ENCODE measurements at regions not wholly inside any gene's neighbourhood (a gene's known extent, or its start where the extent isn't known, plus 50 kb on each side); places are given as distances from the start of the nearest gene placed in this dataset.
A peak's percentile ranks its signal among the peaks of the same experiment; 100 is the strongest.

DNA sequence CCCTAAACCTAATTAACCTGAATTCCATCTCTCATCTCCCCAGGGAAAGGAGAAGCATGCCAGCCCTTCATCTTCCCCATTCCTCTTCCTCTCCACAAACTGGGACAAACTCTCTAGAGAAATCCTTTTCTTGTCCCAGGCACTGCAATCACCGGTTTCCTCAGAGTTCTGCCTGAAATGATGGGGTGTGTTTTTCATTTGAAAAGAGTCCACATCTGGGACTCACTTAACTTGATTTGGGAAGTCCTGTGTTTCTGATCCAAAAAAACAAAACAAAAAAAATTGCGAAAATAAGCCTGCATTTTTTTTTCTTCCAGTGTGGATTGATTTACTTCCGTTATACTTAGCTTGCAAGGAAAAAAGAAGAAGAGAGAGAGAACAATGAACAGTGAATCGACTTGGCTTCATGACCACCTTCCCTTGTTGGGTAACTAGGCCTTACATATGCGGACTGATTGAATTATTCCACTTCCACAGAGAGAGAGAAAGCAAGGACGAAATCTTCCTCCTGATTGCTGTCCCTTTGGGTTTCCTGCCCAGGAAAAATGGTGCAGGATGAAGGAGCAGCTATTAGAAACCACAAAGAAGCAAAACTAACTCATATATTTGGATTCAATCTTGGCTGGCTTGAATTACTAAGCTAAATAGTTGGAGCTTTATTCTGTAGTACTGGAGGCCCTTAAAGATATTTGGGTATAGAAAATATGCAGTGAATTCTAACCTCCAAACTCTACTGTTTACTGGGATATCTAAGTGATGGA, 506.2 kb upstream of the TBX3 start:
- no peaks in the 10 kb centered on the region for H3K27me3 Mint-ChIP-seq
- H3K9me3 Mint-ChIP-seq: peaks cover 2 to 18% (median 8%) of the 10 kb centered on the region in 7 donors
- no peaks in the 10 kb centered on the region for H3K4me1 Mint-ChIP-seq
- H3K36me3 Mint-ChIP-seq: no peaks in the 10 kb centered on the region
- ATAC-seq (ENCODE audit: low read depth in 2 of 2) (no peak), DNase-seq (no peak)
- peak overlapping the region in 1 of 3 donors; percentile 0 for H3K27ac Mint-ChIP-seq
- Histone ChIP-seq H3K4me1 (ENCODE audit: control insufficient read depth, insufficient read depth, low read length, poor library complexity, severe bottlenecking) (no peaks in the 10 kb centered on the region), H3K36me3 (ENCODE audit: control insufficient read depth, insufficient read depth, low read length) (no peaks in the 10 kb centered on the region), H3K27ac (ENCODE audit: insufficient read depth, low read length, poor library complexity, severe bottlenecking) (no peak overlapping the region), H3K9me3 (ENCODE audit: control insufficient read depth in 2 of 2, low read length in 2 of 2) (peaks cover 0 to 1% of the 10 kb centered on the region in 2 experiments), H3K27me3 (ENCODE audit: control insufficient read depth, insufficient read depth, low read length) (no peaks in the 10 kb centered on the region), H3K4me3 (ENCODE audit: low read depth, low read length) (no peak overlapping the region)
- H3K4me3 Mint-ChIP-seq: no peak overlapping the region

DNA sequence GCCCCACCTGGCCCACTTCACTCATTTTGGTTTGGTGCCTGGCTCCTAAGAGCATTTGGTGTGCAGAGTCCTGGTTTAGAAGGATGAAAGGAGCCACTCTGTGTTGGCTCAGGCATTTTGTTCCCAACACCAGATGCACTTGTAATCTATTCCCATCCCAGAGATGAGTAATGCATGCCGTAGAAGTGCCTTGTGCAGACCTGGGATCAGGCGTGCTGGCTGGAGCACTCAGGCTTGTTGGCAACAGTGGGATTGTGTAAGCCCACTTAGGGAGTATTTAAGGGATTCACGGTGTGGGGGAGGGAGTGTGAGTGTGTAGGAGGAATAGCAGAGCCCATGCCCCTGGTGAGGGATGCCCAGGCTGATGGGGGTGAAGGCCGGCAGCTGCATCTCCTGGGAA, 501.5 kb upstream of the TBX3 start:
- H3K9me3 ChIP-seq (ENCODE audit: control insufficient read depth in 2 of 2, low read length in 2 of 2): peaks cover 0 to 1% of the 10 kb centered on the region in 2 experiments
- H3K4me1 ChIP-seq (ENCODE audit: control insufficient read depth, insufficient read depth, low read length, poor library complexity, severe bottlenecking): no peaks in the 10 kb centered on the region
- Mint-ChIP-seq H3K27ac (no peak overlapping the region), H3K36me3 (no peaks in the 10 kb centered on the region), H3K4me1 (no peaks in the 10 kb centered on the region), H3K27me3 (no peaks in the 10 kb centered on the region), H3K4me3 (no peak overlapping the region), H3K9me3 (peaks cover 2 to 23% (median 5%) of the 10 kb centered on the region in 7 donors)
- H3K27ac ChIP-seq (ENCODE audit: insufficient read depth, low read length, poor library complexity, severe bottlenecking): no peak overlapping the region
- no peaks in the 10 kb centered on the region for H3K27me3 ChIP-seq (ENCODE audit: control insufficient read depth, insufficient read depth, low read length)
- ATAC-seq (ENCODE audit: low read depth in 2 of 2) (no peak), DNase-seq (no peak)
- no peaks in the 10 kb centered on the region for H3K36me3 ChIP-seq (ENCODE audit: control insufficient read depth, insufficient read depth, low read length)
- no peak overlapping the region for H3K4me3 ChIP-seq (ENCODE audit: low read depth, low read length)

DNA sequence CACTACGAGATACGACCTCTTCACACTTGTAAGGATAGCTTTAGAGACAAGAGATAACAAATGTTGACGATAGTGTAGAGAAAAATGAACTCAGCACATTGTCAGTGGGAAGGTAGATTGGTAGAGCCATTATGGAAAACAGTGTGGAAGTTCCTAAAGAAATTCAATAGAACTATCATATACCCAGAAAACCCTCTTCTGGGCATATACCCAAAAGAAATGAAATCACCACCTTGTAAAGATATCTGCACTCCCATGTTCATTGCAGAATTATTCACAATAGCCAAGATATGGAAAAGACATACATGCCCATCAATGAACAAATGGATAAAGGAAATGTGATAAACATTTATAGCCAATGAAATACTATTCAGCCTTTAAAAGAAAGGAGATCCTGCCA, 499.8 kb upstream of the TBX3 start:
- H3K4me1 Mint-ChIP-seq: no peaks in the 10 kb centered on the region
- DNase-seq: no peak
- H3K4me3 Mint-ChIP-seq: no peak overlapping the region
- H3K36me3 ChIP-seq (ENCODE audit: control insufficient read depth, insufficient read depth, low read length): no peaks in the 10 kb centered on the region
- no peak overlapping the region for H3K4me3 ChIP-seq (ENCODE audit: low read depth, low read length)
- H3K9me3 ChIP-seq (ENCODE audit: control insufficient read depth in 2 of 2, low read length in 2 of 2): peaks cover 0 to 1% of the 10 kb centered on the region in 2 experiments
- H3K36me3 Mint-ChIP-seq: no peaks in the 10 kb centered on the region
- no peaks in the 10 kb centered on the region for H3K27me3 ChIP-seq (ENCODE audit: control insufficient read depth, insufficient read depth, low read length)
- H3K4me1 ChIP-seq (ENCODE audit: control insufficient read depth, insufficient read depth, low read length, poor library complexity, severe bottlenecking): no peaks in the 10 kb centered on the region
- H3K9me3 Mint-ChIP-seq: peaks cover 2 to 14% (median 4%) of the 10 kb centered on the region in 7 donors
- ATAC-seq (ENCODE audit: low read depth in 2 of 2): no peak
- no peaks in the 10 kb centered on the region for H3K27me3 Mint-ChIP-seq
- H3K27ac ChIP-seq (ENCODE audit: insufficient read depth, low read length, poor library complexity, severe bottlenecking): no peak overlapping the region
- no peak overlapping the region for H3K27ac Mint-ChIP-seq

DNA sequence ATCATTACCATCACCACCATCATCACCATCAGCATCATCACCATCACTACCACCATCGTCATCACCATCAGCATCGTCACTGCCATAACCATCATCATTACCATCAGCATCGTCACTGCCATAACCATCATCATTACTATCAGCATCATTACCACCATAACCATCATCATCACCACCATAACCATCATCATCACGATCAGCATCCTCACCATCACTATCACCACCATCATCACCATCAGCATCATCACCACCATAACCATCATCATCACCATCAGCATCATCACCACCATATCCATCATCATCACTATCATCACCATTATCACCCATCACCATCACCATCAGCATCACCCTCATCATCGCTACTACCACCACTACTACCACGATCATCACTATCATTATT, 493.9 kb upstream of the TBX3 start:
- Histone ChIP-seq H3K4me1 (ENCODE audit: control insufficient read depth, insufficient read depth, low read length, poor library complexity, severe bottlenecking) (no peaks in the 10 kb centered on the region), H3K27me3 (ENCODE audit: control insufficient read depth, insufficient read depth, low read length) (no peaks in the 10 kb centered on the region), H3K36me3 (ENCODE audit: control insufficient read depth, insufficient read depth, low read length) (no peaks in the 10 kb centered on the region), H3K4me3 (ENCODE audit: low read depth, low read length) (no peak overlapping the region), H3K9me3 (ENCODE audit: control insufficient read depth in 2 of 2, low read length in 2 of 2) (no peaks in the 10 kb centered on the region), H3K27ac (ENCODE audit: insufficient read depth, low read length, poor library complexity, severe bottlenecking) (no peak overlapping the region)
- H3K36me3 Mint-ChIP-seq: no peaks in the 10 kb centered on the region
- H3K4me3 Mint-ChIP-seq: no peak overlapping the region
- ATAC-seq (ENCODE audit: low read depth in 2 of 2) (no peak), DNase-seq (no peak)
- no peaks in the 10 kb centered on the region for H3K27me3 Mint-ChIP-seq
- H3K27ac Mint-ChIP-seq: no peak overlapping the region
- no peaks in the 10 kb centered on the region for H3K4me1 Mint-ChIP-seq
- H3K9me3 Mint-ChIP-seq: peaks cover 0 to 7% (median 2%) of the 10 kb centered on the region in 7 donors

DNA sequence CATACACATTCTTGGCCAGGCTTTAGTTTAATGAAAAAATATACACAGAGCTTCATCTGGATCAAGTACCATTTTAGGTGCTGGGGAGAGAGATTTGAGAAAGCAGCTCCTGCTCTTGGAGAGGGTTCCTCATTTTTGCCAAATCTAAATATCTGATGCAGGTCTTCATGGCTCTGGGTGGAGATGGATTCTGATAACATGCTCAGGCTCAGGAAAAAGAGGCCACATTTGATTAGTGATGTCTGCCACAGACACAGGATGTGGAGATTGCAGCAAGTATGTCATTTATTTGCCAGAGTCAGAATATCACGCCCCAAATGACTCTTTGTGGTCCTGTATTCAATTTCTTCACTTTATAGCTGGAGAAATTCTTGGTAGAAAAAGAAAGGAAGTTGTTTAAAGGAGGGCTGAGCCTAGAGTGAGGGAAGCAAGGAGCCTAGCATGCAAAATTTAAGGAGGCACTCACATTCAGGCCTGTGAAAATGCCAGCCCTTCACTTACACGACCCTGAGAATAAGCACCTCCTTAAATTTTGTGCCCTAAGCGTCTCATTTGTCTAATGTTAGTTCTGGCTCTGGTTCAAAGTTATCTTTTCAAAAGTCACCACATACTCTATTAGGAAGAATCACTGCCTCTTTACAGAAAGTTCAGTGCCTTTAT, 492.9 kb upstream of the TBX3 start:
- Mint-ChIP-seq H3K9me3 (peaks cover 0 to 4% (median 2%) of the 10 kb centered on the region in 7 donors), H3K27me3 (no peaks in the 10 kb centered on the region), H3K27ac (no peak overlapping the region), H3K4me1 (no peaks in the 10 kb centered on the region), H3K4me3 (no peak overlapping the region), H3K36me3 (no peaks in the 10 kb centered on the region)
- Histone ChIP-seq H3K4me3 (ENCODE audit: low read depth, low read length) (no peak overlapping the region), H3K9me3 (ENCODE audit: control insufficient read depth in 2 of 2, low read length in 2 of 2) (peaks cover 0 to 3% of the 10 kb centered on the region in 2 experiments), H3K4me1 (ENCODE audit: control insufficient read depth, insufficient read depth, low read length, poor library complexity, severe bottlenecking) (no peaks in the 10 kb centered on the region), H3K27ac (ENCODE audit: insufficient read depth, low read length, poor library complexity, severe bottlenecking) (no peak overlapping the region), H3K36me3 (ENCODE audit: control insufficient read depth, insufficient read depth, low read length) (no peaks in the 10 kb centered on the region), H3K27me3 (ENCODE audit: control insufficient read depth, insufficient read depth, low read length) (no peaks in the 10 kb centered on the region)
- no peak for ATAC-seq (ENCODE audit: low read depth in 2 of 2)
- no peak for DNase-seq

DNA sequence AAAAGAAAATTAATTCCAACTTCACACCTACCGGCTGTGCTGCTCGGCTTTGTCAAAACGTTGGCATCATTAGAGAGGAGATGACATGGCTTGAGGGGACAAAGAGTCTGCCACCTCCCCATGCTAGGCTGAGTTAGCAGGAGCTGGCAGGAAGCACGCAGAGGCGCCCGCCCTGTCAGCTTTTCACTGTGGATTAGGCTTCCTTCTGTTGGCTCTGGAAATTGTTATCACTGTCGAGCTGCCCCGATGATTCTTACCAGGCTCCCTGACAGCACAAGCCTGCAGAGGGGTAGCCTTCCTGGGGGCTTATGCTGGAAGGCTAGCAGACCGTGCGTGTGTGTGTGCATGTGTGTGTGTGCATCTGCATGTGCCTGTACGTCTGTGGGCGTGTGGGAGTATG, 490.9 kb upstream of the TBX3 start:
- no peaks in the 10 kb centered on the region for H3K36me3 Mint-ChIP-seq
- no peaks in the 10 kb centered on the region for H3K27me3 Mint-ChIP-seq
- no peaks in the 10 kb centered on the region for H3K36me3 ChIP-seq (ENCODE audit: control insufficient read depth, insufficient read depth, low read length)
- H3K27ac Mint-ChIP-seq: no peak overlapping the region
- no peak for ATAC-seq (ENCODE audit: low read depth in 2 of 2)
- peaks cover 0 to 4% of the 10 kb centered on the region in 2 experiments for H3K9me3 ChIP-seq (ENCODE audit: control insufficient read depth in 2 of 2, low read length in 2 of 2)
- no peaks in the 10 kb centered on the region for H3K27me3 ChIP-seq (ENCODE audit: control insufficient read depth, insufficient read depth, low read length)
- no peak overlapping the region for H3K4me3 ChIP-seq (ENCODE audit: low read depth, low read length)
- H3K27ac ChIP-seq (ENCODE audit: insufficient read depth, low read length, poor library complexity, severe bottlenecking): no peak overlapping the region
- no peak overlapping the region for H3K4me3 Mint-ChIP-seq
- DNase-seq: no peak
- peaks cover 0 to 4% (median 2%) of the 10 kb centered on the region in 7 donors for H3K9me3 Mint-ChIP-seq
- H3K4me1 ChIP-seq (ENCODE audit: control insufficient read depth, insufficient read depth, low read length, poor library complexity, severe bottlenecking): no peaks in the 10 kb centered on the region
- no peaks in the 10 kb centered on the region for H3K4me1 Mint-ChIP-seq

DNA sequence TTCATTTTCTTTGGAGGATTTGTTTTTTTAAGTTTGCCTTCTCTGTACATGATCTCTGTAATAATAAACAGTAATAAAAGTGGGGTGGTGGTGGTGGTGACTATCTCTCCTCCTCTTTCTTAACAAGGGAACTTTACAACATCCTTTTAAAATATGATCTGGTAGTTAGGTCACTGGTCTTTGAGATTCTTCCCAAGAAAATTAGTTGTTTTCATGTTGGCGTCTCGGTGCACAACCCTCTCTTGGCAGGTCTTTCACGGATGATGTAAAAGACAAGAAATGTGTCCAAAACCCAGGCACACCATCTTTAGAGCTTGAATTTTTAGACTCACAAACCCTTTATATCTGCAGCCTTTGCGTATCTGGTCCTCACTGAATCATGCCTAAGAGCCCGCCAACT, 488.5 kb upstream of the TBX3 start:
- H3K27me3 Mint-ChIP-seq: no peaks in the 10 kb centered on the region
- no peaks in the 10 kb centered on the region for H3K36me3 ChIP-seq (ENCODE audit: control insufficient read depth, insufficient read depth, low read length)
- H3K4me3 ChIP-seq (ENCODE audit: low read depth, low read length): no peak overlapping the region
- H3K36me3 Mint-ChIP-seq: no peaks in the 10 kb centered on the region
- H3K27ac ChIP-seq (ENCODE audit: insufficient read depth, low read length, poor library complexity, severe bottlenecking): no peak overlapping the region
- H3K9me3 ChIP-seq (ENCODE audit: control insufficient read depth in 2 of 2, low read length in 2 of 2): peaks cover 0 to 4% of the 10 kb centered on the region in 2 experiments
- H3K9me3 Mint-ChIP-seq: peaks cover 0 to 12% (median 3%) of the 10 kb centered on the region in 7 donors
- ATAC-seq (ENCODE audit: low read depth in 2 of 2) (no peak), DNase-seq (no peak)
- no peaks in the 10 kb centered on the region for H3K4me1 ChIP-seq (ENCODE audit: control insufficient read depth, insufficient read depth, low read length, poor library complexity, severe bottlenecking)
- H3K27me3 ChIP-seq (ENCODE audit: control insufficient read depth, insufficient read depth, low read length): no peaks in the 10 kb centered on the region
- H3K27ac Mint-ChIP-seq: no peak overlapping the region
- no peak overlapping the region for H3K4me3 Mint-ChIP-seq
- H3K4me1 Mint-ChIP-seq: no peaks in the 10 kb centered on the region

DNA sequence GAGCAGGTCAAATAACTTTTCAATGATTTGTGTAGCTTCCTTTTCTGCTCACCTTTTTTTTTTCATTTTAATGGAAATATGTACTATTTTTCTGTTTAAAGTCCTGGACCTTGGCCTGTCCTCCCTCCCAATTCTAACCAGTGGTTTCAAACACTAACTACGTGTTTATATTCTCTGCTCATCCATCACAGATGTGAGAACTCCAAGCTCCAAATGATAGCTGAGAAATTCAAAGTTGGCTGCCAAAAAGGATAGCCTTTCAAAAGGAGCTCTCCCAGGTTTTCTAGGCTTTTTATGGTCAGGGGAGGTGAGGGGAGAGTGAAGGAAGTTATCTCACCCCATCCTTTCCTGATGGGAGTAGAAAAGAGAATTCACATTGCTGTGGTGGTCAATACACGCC, 486.0 kb upstream of the TBX3 start:
- no peak overlapping the region for H3K4me3 Mint-ChIP-seq
- no peaks in the 10 kb centered on the region for H3K27me3 ChIP-seq (ENCODE audit: control insufficient read depth, insufficient read depth, low read length)
- H3K27ac ChIP-seq (ENCODE audit: insufficient read depth, low read length, poor library complexity, severe bottlenecking): no peak overlapping the region
- DNase-seq: no peak
- no peaks in the 10 kb centered on the region for H3K36me3 ChIP-seq (ENCODE audit: control insufficient read depth, insufficient read depth, low read length)
- no peaks in the 10 kb centered on the region for H3K36me3 Mint-ChIP-seq
- peaks cover 0 to 4% of the 10 kb centered on the region in 2 experiments for H3K9me3 ChIP-seq (ENCODE audit: control insufficient read depth in 2 of 2, low read length in 2 of 2)
- H3K4me1 ChIP-seq (ENCODE audit: control insufficient read depth, insufficient read depth, low read length, poor library complexity, severe bottlenecking): no peaks in the 10 kb centered on the region
- peaks cover 0 to 14% (median 6%) of the 10 kb centered on the region in 7 donors for H3K9me3 Mint-ChIP-seq
- H3K27ac Mint-ChIP-seq: no peak overlapping the region
- ATAC-seq (ENCODE audit: low read depth in 2 of 2): no peak
- H3K27me3 Mint-ChIP-seq: no peaks in the 10 kb centered on the region
- no peaks in the 10 kb centered on the region for H3K4me1 Mint-ChIP-seq
- no peak overlapping the region for H3K4me3 ChIP-seq (ENCODE audit: low read depth, low read length)
